ENCODE measurements at regions not wholly inside any gene's neighbourhood (a gene's known extent, or its start where the extent isn't known, plus 50 kb on each side); places are given as distances from the start of the nearest gene placed in this dataset.

- no peak for TF ChIP-seq CTCF (IDR thresholded peaks at IDR 0.05; ENCODE audit: extremely low read depth, insufficient read depth, missing control alignments)
Measured at GRCh38 chr14:62181591-62181990, 419.4 kb downstream of the SNAPC1 start.

GRCh38 chr14:62185078-62185477, 422.9 kb downstream of the SNAPC1 start:
- in situ Hi-C loops (cut with MboI; ENCODE audit: low pct_unique_long_range_greater_than_20kb, low sequenced_read_pairs, unreplicated experiment), result loop anchor here (25.0 kb wide), 1 partner anchor 852 kb away; the partner anchor contains the start of gene KCNH5
- no peak for DNase-seq (ENCODE audit: low spot score)
- no peak for TF ChIP-seq CTCF (IDR thresholded peaks at IDR 0.05; ENCODE audit: extremely low read depth, insufficient read depth, missing control alignments)

More at GRCh38 chr14:62181591-62181990, 419.4 kb downstream of the SNAPC1 start:
- in situ Hi-C loops (cut with MboI; ENCODE audit: low pct_unique_long_range_greater_than_20kb, low sequenced_read_pairs, unreplicated experiment), result loop anchor here (25.0 kb wide), 1 partner anchor 856 kb away; the partner anchor contains the start of gene KCNH5
- DNase-seq (ENCODE audit: low spot score), result no peak

- DNase-seq (ENCODE audit: low spot score), result no peak
- in situ Hi-C loops (cut with MboI; ENCODE audit: low pct_unique_long_range_greater_than_20kb, low sequenced_read_pairs, unreplicated experiment), result loop anchor here (25.0 kb wide), 1 partner anchor 850 kb away; the partner anchor contains the start of gene KCNH5
- no peak for TF ChIP-seq CTCF (IDR thresholded peaks at IDR 0.05; ENCODE audit: extremely low read depth, insufficient read depth, missing control alignments)
Measured at GRCh38 chr14:62187265-62187664, 425.0 kb downstream of the SNAPC1 start.

- in situ Hi-C loops (cut with MboI; ENCODE audit: low pct_unique_long_range_greater_than_20kb, low sequenced_read_pairs, unreplicated experiment), result loop anchor here (25.0 kb wide), 1 partner anchor 848 kb away; the partner anchor contains the start of gene KCNH5
- no peak for TF ChIP-seq CTCF (IDR thresholded peaks at IDR 0.05; ENCODE audit: extremely low read depth, insufficient read depth, missing control alignments)
- no peak for DNase-seq (ENCODE audit: low spot score)
Measured at GRCh38 chr14:62189698-62190097, 427.5 kb downstream of the SNAPC1 start.

GRCh38 chr14:62206456-62206855, 444.2 kb downstream of the SNAPC1 start:
- in situ Hi-C loops (cut with MboI; ENCODE audit: low pct_unique_long_range_greater_than_20kb, low sequenced_read_pairs, unreplicated experiment), result no loop called here
- DNase-seq (ENCODE audit: low spot score), result no peak
- TF ChIP-seq CTCF (IDR thresholded peaks at IDR 0.05; ENCODE audit: extremely low read depth, insufficient read depth, missing control alignments), result no peak

- in situ Hi-C loops (cut with MboI; ENCODE audit: low pct_unique_long_range_greater_than_20kb, low sequenced_read_pairs, unreplicated experiment), result no loop called here
Measured at GRCh38 chr14:62209287-62209899, 447.2 kb downstream of the SNAPC1 start.

More at GRCh38 chr14:62209287-62209899, 447.2 kb downstream of the SNAPC1 start:
- no peak for DNase-seq (ENCODE audit: low spot score)
- no peak for TF ChIP-seq CTCF (IDR thresholded peaks at IDR 0.05; ENCODE audit: extremely low read depth, insufficient read depth, missing control alignments)

All from GM13977 (cell line).